ENCODE measurements at regions not wholly inside any gene's neighbourhood (a gene's known extent, or its start where the extent isn't known, plus 50 kb on each side); places are given as distances from the start of the nearest gene placed in this dataset.

DNA sequence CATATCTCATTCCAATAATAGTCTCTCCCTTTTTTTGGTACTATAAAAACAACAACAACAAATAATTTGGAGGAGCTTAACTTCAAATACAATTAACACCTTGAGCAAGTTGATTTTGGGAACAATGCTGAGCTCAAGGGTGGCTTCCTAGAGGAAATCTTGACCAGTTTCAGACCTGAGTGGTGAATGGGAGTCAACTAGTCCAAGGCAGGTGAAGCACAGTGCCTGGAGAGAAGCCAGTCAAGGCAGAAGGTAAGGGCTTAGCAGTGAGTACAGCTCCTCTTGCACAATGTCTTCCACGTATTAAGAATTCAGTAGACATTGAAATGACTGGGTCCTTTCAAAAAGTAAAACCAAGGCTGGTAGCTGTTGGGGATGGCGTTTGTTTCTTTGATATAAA is 444.8 kb downstream of the ATP23 start:
- TF ChIP-seq, protein P1, sequence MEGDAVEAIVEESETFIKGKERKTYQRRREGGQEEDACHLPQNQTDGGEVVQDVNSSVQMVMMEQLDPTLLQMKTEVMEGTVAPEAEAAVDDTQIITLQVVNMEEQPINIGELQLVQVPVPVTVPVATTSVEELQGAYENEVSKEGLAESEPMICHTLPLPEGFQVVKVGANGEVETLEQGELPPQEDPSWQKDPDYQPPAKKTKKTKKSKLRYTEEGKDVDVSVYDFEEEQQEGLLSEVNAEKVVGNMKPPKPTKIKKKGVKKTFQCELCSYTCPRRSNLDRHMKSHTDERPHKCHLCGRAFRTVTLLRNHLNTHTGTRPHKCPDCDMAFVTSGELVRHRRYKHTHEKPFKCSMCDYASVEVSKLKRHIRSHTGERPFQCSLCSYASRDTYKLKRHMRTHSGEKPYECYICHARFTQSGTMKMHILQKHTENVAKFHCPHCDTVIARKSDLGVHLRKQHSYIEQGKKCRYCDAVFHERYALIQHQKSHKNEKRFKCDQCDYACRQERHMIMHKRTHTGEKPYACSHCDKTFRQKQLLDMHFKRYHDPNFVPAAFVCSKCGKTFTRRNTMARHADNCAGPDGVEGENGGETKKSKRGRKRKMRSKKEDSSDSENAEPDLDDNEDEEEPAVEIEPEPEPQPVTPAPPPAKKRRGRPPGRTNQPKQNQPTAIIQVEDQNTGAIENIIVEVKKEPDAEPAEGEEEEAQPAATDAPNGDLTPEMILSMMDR (IDR thresholded peaks at IDR 0.05; ENCODE audit: low read depth, low read length, missing input control) = no peak
- TF ChIP-seq YY1 (IDR thresholded peaks at IDR 0.05) (no peak), GABPA (IDR thresholded peaks at IDR 0.05 in 1 of 2, conservative IDR thresholded peaks at IDR 0.05 in 1 of 2) (no peak)

Measured in liver (tissue), 3 donors.